Activated CD8-positive, alpha-beta T cell treated with anti-CD3 and anti-CD28 coated beads for 36 hours (primary cell): ENCODE measurements at regions not wholly inside any gene's neighbourhood (a gene's known extent, or its start where the extent isn't known, plus 50 kb on each side); places are given as distances from the start of the nearest gene placed in this dataset.

Experiments
- ATAC-seq: fragments of 200-7000 bp; cut with Tn5 transposase; one replicate; pipeline ENCODE4 v1.10.0; 2021; ENCODE audit warnings: mild to moderate bottlenecking, moderate library complexity
- CTCF ChIA-PET: fragments of 350-600 bp; sonication (Branson Sonifier 250); formaldehyde crosslinking; loops from one replicate; lab custom pipeline; 2021; ENCODE audit warnings: antibody characterized with exemption; lab: Charles Lee
- POLR2A ChIA-PET: fragments of 350-600 bp; sonication (Branson Sonifier 250); formaldehyde crosslinking; loops from one replicate; lab custom pipeline; 2021; ENCODE audit warnings: antibody characterized with exemption; lab: Charles Lee
- DNase-seq: peaks from one replicate; pipeline ENCODE4 v3.0.0-alpha.2; 2020
- H3K27ac Mint-ChIP-seq: one replicate; pipeline ENCODE4 v1.8.0; 2021; ENCODE audit warnings: mild to moderate bottlenecking, mixed read lengths
- H3K27me3 Mint-ChIP-seq: one replicate; pipeline ENCODE4 v1.8.0; 2021; ENCODE audit warnings: mixed read lengths
- H3K36me3 Mint-ChIP-seq: one replicate; pipeline ENCODE4 v1.8.0; 2021; ENCODE audit warnings: low read depth, mixed read lengths
- H3K4me1 Mint-ChIP-seq: one replicate; pipeline ENCODE4 v1.8.0; 2021; ENCODE audit warnings: low read depth, mixed read lengths
- H3K4me3 Mint-ChIP-seq: one replicate; pipeline ENCODE4 v1.8.0; 2021; ENCODE audit warnings: mild to moderate bottlenecking, moderate library complexity, mixed read lengths
- H3K9me3 Mint-ChIP-seq: one replicate; pipeline ENCODE4 v1.8.0; 2021; ENCODE audit warnings: mixed read lengths
- intact Hi-C: fragments of 100-400 bp; cut with micrococcal nuclease; formaldehyde crosslinking; loops from one replicate; pipeline ENCODE4 v1.10.0; 2022
- TF ChIP-seq, protein P1 (sequence below): fragments of 200-600 bp; IDR thresholded peaks from one replicate; pipeline ENCODE4 v1.8.0; 2022; ENCODE audit warnings: antibody characterized with exemption, mild to moderate bottlenecking

DNA sequence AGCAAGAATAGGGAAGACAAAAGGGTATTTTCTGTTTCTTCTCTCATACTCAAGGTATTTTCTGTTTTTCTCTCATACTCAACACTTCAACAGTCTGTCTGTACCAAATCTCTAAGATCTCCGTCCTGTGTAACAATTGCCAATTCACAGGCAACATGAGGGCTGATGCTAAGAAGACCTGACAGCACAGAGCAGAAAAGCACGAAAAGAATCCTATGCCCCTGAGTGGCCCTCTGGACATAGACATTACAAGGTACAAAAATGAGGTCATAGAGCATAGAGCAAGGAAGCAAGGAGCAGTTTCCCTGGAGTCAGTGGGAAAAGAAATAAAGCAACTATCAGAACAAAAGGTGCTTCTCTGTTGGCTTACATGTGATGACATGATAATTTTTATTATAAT is 1612.6 kb upstream of the CELF4 start:
- Mint-ChIP-seq H3K27me3 (no peaks in the 10 kb centered on the region), H3K4me3 (no peak overlapping the region), H3K4me1 (no peaks in the 10 kb centered on the region), H3K36me3 (no peaks in the 10 kb centered on the region), H3K27ac (no peak overlapping the region), H3K9me3 (peaks cover 4% of the 10 kb centered on the region)
- ATAC-seq (no peak), DNase-seq (no peak)
- TF ChIP-seq, protein P1, sequence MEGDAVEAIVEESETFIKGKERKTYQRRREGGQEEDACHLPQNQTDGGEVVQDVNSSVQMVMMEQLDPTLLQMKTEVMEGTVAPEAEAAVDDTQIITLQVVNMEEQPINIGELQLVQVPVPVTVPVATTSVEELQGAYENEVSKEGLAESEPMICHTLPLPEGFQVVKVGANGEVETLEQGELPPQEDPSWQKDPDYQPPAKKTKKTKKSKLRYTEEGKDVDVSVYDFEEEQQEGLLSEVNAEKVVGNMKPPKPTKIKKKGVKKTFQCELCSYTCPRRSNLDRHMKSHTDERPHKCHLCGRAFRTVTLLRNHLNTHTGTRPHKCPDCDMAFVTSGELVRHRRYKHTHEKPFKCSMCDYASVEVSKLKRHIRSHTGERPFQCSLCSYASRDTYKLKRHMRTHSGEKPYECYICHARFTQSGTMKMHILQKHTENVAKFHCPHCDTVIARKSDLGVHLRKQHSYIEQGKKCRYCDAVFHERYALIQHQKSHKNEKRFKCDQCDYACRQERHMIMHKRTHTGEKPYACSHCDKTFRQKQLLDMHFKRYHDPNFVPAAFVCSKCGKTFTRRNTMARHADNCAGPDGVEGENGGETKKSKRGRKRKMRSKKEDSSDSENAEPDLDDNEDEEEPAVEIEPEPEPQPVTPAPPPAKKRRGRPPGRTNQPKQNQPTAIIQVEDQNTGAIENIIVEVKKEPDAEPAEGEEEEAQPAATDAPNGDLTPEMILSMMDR: no peak
- CTCF ChIA-PET: no interaction called here
- POLR2A ChIA-PET: no interaction called here
- intact Hi-C loops: no loop called here

DNA sequence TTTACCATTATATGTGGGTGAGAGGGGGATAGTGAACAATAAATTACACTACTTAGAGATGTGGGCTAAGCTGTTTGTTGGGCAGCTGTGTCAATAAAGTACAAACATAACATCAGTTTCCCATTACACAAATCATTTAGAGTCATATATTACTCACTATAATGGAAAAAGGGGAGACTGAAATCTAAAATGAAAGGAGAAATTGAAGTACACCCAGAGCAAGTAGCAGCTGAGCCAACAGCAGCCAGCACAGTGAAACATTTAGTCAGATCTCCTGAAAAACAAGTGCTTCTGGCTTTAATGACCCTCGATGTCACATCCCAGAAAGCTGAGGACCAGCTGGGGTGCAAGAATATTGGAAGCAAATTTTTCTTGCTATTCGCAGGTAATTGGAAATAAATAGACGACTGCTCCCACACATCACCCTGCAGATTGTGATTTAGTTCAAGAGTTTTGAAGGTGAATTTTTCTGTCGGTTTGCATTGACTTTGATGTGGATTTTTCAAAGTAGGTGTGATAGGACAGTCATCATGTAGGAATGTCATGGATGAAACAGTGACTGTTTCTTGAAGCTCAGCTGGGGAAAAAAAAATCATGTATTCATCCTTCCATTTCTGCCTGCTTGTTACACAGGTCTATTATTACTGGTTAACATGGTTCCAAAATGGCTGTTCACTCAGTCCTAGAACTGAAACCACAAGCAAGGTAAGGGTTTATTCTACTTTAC is 1607.3 kb upstream of the CELF4 start:
- intact Hi-C loops: no loop called here
- Mint-ChIP-seq H3K36me3 (no peaks in the 10 kb centered on the region), H3K4me3 (no peak overlapping the region), H3K27ac (no peak overlapping the region), H3K9me3 (peaks cover 4% of the 10 kb centered on the region), H3K4me1 (no peaks in the 10 kb centered on the region), H3K27me3 (no peaks in the 10 kb centered on the region)
- ATAC-seq (no peak), DNase-seq (no peak)
- TF ChIP-seq, protein P1: no peak
- POLR2A ChIA-PET: no interaction called here
- CTCF ChIA-PET: no interaction called here

DNA sequence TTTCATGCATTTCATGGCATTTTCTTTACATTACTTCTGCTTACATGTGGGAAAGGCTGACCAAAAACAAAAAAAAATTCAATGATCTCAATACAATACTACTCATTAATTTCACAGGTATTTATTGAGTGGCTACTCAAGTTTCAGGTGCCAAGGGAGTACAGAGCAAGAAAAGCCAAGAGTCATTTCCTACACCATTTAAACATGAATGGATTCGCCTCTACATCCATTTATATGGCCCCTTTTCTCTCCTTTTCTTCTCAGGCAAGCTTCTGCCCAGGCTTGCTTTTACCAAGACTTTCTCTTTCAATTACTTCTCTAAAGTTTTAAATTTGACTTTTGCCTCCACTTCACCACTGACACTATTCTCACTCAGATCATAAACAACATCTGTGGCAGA is 1603.1 kb upstream of the CELF4 start:
- Mint-ChIP-seq H3K27me3 (no peaks in the 10 kb centered on the region), H3K36me3 (no peaks in the 10 kb centered on the region), H3K9me3 (peaks cover 3% of the 10 kb centered on the region)

DNA sequence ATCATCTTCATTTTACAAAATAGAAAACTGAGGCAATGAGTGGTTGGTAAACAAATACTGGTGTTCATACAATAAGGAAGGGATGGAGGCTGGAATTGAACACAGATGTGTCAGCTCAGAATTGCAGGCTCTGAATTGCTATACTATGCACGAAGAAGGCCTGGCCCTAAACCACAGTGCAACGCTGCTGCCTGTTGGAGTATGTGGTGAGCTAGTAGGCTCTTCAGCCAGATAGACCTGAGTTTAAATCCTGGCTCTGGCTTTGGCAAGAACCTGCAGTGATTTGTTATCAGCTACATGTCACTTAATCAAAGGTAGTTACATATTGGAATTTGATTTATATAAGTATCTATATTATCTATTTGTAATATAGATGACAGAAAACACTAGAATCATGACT is 1602.4 kb upstream of the CELF4 start:
- peaks cover 3% of the 10 kb centered on the region for H3K9me3 Mint-ChIP-seq
- no peaks in the 10 kb centered on the region for H3K27me3 Mint-ChIP-seq
- H3K36me3 Mint-ChIP-seq: no peaks in the 10 kb centered on the region
- H3K4me1 Mint-ChIP-seq: no peaks in the 10 kb centered on the region
- POLR2A ChIA-PET: no interaction called here
- H3K27ac Mint-ChIP-seq: no peak overlapping the region
- ATAC-seq (no peak), DNase-seq (no peak)
- CTCF ChIA-PET: no interaction called here
- H3K4me3 Mint-ChIP-seq: no peak overlapping the region
- intact Hi-C loops: no loop called here
- TF ChIP-seq, protein P1: no peak

More for the DNA sequence above, 1603.1 kb upstream of the CELF4 start:
- DNase-seq (no peak), ATAC-seq (no peak)
- POLR2A ChIA-PET: no interaction called here
- Mint-ChIP-seq H3K4me1 (no peaks in the 10 kb centered on the region), H3K4me3 (no peak overlapping the region), H3K27ac (no peak overlapping the region)
- CTCF ChIA-PET: no interaction called here
- TF ChIP-seq, protein P1: no peak
- intact Hi-C loops: no loop called here

DNA sequence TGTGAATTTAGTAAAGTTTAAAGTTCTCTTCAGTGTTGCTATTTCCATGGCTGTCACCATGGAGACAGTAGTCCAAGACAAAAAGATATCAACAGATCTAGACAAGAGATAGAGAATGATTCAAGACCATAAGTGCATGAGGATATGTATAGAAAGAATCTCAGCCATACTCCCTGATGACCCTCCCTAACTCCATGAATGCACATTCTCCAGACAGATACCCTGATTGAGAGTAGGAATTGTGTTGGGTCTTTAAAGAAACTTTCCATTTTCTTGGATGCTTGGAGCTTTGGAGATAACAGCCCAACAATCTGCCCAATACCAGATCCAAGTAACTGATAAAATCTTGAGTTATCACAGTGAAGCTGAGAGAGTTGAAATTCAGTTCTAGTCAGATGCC is 1601.2 kb upstream of the CELF4 start:
- Mint-ChIP-seq H3K27me3 (no peaks in the 10 kb centered on the region), H3K4me3 (no peak overlapping the region), H3K36me3 (no peaks in the 10 kb centered on the region), H3K4me1 (no peaks in the 10 kb centered on the region), H3K9me3 (peaks cover 3% of the 10 kb centered on the region), H3K27ac (no peak overlapping the region)
- DNase-seq: no peak
- TF ChIP-seq, protein P1: no peak
- no peak for ATAC-seq
- intact Hi-C loops: no loop called here
- ChIA-PET POLR2A (no interaction called here), CTCF (no interaction called here)
